Neutrophil (primary cell): ENCODE measurements at regions not wholly inside any gene's neighbourhood (a gene's known extent, or its start where the extent isn't known, plus 50 kb on each side); places are given as distances from the start of the nearest gene placed in this dataset.

Source experiments
- H3K27ac ChIP-seq: fragments of 200-600 bp; sonication (generic); 2 replicates; pipeline ENCODE4 v1.5.1; 2016; ENCODE audit warnings: mild to moderate bottlenecking, moderate library complexity
- H3K27me3 ChIP-seq: fragments of 200-600 bp; sonication (generic); 2 replicates; pipeline ENCODE4 v1.6.0; 2016; ENCODE audit warnings: mild to moderate bottlenecking
- H3K36me3 ChIP-seq: fragments of 200-600 bp; sonication (generic); 2 replicates; pipeline ENCODE4 v1.5.1; 2017
- H3K4me1 ChIP-seq, 2 experiments: fragments of 200-600 bp in 1 of 2; sonication (generic) in 1 of 2; 1 replicate in 1 of 2; 2 replicates in 1 of 2; pipeline versions ENCODE4 v1.5.1 to v1.6.1; 2013 to 2016; ENCODE audit warnings: low read depth in 1 of 2, low read length in 1 of 2, mild to moderate bottlenecking in 1 of 2, moderate library complexity in 1 of 2; ENCODE audit not compliant: control insufficient read depth in 1 of 2, insufficient read depth in 1 of 2
- H3K4me3 ChIP-seq, 2 experiments: fragments of 200-600 bp in 1 of 2; sonication (generic) in 1 of 2; 1 replicate in 1 of 2; 2 replicates in 1 of 2; pipeline ENCODE4 v1.5.1; 2013 to 2016; ENCODE audit warnings: low read depth in 1 of 2, low read length in 1 of 2, mild to moderate bottlenecking in 1 of 2, moderate library complexity in 1 of 2
- H3K9me3 ChIP-seq: fragments of 200-600 bp; sonication (generic); 2 replicates; pipeline ENCODE4 v1.5.1; 2016
- CTCF ChIP-seq: fragments of 200-600 bp; sonication (generic); IDR thresholded peaks from 2 replicates; pipeline ENCODE4 v1.5.1; 2016; ENCODE audit warnings: antibody characterized with exemption

- Histone ChIP-seq H3K4me3 (no peak overlapping the region), H3K4me1 (no peaks in the 10 kb centered on the region), H3K9me3 (no peaks in the 10 kb centered on the region), H3K27ac (no peak overlapping the region), H3K27me3 (no peaks in the 10 kb centered on the region), H3K36me3 (no peaks in the 10 kb centered on the region)
- TF ChIP-seq CTCF = no peak
Measured at GRCh38 chr13:57970404-57970803, 338.9 kb downstream of the PCDH17 start.

DNA sequence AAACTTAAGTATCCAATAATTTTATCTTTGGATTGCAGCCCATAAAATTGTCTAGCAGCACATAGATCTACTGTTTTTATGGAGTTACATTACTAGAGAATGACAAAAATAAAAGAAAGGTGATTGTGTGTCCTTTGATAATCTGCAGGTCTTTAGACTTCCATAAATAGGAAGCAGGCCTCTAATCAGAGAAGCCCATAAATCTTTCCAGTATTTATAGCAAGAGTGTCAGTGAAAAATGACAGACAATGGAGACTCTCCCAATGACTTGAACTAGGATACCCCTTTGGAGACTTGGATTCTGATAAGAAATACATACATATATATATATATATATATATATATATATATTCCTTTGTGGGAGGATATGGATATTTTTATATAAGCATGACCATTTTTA is 351.2 kb downstream of the PCDH17 start:
- Histone ChIP-seq H3K4me1 (no peaks in the 10 kb centered on the region), H3K4me3 (no peak overlapping the region), H3K27ac (no peak overlapping the region), H3K36me3 (no peaks in the 10 kb centered on the region), H3K27me3 (no peaks in the 10 kb centered on the region), H3K9me3 (no peaks in the 10 kb centered on the region)
- no peak for TF ChIP-seq CTCF

DNA sequence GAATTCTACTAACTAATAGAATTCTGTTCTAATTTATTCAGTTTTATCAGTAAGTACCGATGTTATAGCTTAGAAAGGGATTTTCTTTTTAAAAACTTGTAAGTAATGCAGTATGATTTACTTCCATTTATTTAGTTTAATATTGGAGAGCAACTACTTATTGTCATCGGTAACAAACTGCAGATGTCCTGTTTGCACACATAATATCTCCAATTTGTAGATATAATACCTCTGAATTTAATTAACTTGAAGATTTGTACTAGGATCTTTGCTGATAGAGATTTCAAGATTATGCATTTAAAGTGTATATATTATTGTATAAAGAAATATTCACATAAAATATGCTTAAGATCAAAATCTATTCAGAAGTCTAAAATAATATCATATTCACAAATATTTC is 356.7 kb downstream of the PCDH17 start:
- no peak for TF ChIP-seq CTCF
- H3K4me3 ChIP-seq = no peak overlapping the region

GRCh38 chr13:57991041-57991440 is 359.5 kb downstream of the PCDH17 start:
- H3K27ac ChIP-seq = no peak overlapping the region
- H3K36me3 ChIP-seq = no peaks in the 10 kb centered on the region
- no peak overlapping the region for H3K4me3 ChIP-seq
- H3K9me3 ChIP-seq = no peaks in the 10 kb centered on the region
- H3K27me3 ChIP-seq = no peaks in the 10 kb centered on the region
- no peaks in the 10 kb centered on the region for H3K4me1 ChIP-seq
- TF ChIP-seq CTCF = no peak

More for the DNA sequence above, 356.7 kb downstream of the PCDH17 start:
- Histone ChIP-seq H3K36me3 (no peaks in the 10 kb centered on the region), H3K4me1 (no peaks in the 10 kb centered on the region), H3K27ac (no peak overlapping the region), H3K27me3 (no peaks in the 10 kb centered on the region), H3K9me3 (no peaks in the 10 kb centered on the region)

DNA sequence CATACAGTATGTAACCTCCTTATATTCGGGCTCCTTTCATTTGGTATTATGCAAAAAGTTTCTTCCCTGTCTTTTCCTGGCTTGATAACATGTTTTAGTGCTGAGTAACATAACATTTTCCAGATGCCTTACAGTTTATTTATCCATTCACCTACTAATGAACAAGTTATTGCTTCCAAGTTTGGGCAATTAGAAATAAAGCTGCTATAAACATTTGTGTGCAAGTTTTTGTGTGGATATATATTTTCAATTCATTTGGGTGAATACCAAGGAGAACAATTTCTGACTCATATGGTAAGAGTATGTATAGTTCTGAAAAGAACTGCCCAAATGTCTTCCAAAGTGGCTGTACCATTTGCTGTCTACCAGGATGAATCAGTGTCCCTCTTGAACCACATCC is 360.9 kb downstream of the PCDH17 start:
- H3K27ac ChIP-seq = no peak overlapping the region
- H3K27me3 ChIP-seq = no peaks in the 10 kb centered on the region
- no peaks in the 10 kb centered on the region for H3K4me1 ChIP-seq
- H3K36me3 ChIP-seq = no peaks in the 10 kb centered on the region
- H3K9me3 ChIP-seq = no peaks in the 10 kb centered on the region
- H3K4me3 ChIP-seq = no peak overlapping the region
- no peak for TF ChIP-seq CTCF

DNA sequence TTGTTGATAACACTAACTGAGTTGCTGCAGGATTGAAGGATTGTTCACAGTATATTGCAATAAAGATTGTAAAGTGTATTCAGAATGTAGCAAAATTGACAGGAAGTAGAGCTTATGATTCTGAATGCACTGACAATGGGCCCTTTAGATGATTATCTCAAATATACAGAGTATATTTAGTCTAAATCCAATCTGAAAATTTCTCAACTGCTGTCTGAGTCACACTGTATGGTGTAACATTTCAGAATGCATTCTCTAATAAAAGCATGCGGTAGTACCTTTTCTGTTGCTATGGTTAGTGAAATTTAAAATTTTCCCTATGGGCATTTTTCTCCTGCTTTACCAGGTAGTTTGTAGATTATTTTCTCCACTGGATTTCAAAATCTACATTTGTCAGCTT is 365.2 kb downstream of the PCDH17 start:
- no peak for TF ChIP-seq CTCF
- no peak overlapping the region for H3K27ac ChIP-seq
- no peaks in the 10 kb centered on the region for H3K9me3 ChIP-seq
- H3K27me3 ChIP-seq = no peaks in the 10 kb centered on the region
- H3K4me1 ChIP-seq = no peaks in the 10 kb centered on the region
- H3K4me3 ChIP-seq = no peak overlapping the region
- no peaks in the 10 kb centered on the region for H3K36me3 ChIP-seq
